ENCODE measurements at regions not wholly inside any gene's neighbourhood (a gene's known extent, or its start where the extent isn't known, plus 50 kb on each side); places are given as distances from the start of the nearest gene placed in this dataset.
A peak's percentile ranks its signal among the peaks of the same experiment; 100 is the strongest.

- CTCF ChIA-PET (ENCODE audit: unreplicated experiment) = no interaction called here
- DNase-seq (ENCODE audit: low spot score) = peak; percentile 1
- Histone ChIP-seq H3K9me3 (ENCODE audit: low read length) (no peaks in the 10 kb centered on the region), H3K27ac (ENCODE audit: low read depth, low read length, poor library complexity, severe bottlenecking) (no peak overlapping the region), H3K9me2 (ENCODE audit: insufficient read depth, low read length) (no peaks in the 10 kb centered on the region), H3K4me1 (ENCODE audit: insufficient read depth, low read length, poor library complexity, severe bottlenecking) (no peaks in the 10 kb centered on the region), H3K4me2 (ENCODE audit: low read length) (no peak overlapping the region), H3K79me2 (ENCODE audit: insufficient read depth, low read depth, low read length) (no peaks in the 10 kb centered on the region), H4K20me1 (ENCODE audit: insufficient read depth, low read length) (no peaks in the 10 kb centered on the region), H2AFZ (ENCODE audit: low read length) (no peak overlapping the region), H3K36me3 (ENCODE audit: insufficient read depth, low read length) (no peaks in the 10 kb centered on the region), H3K4me3 (ENCODE audit: low read depth, low read length, poor library complexity, severe bottlenecking) (no peak overlapping the region)
- no TSS peak for BruUV-seq (replicated peaks)
- intact Hi-C loops (cut with micrococcal nuclease; ENCODE audit: unreplicated experiment) = no loop called here
- TF ChIP-seq EZH2phosphoT487 (IDR thresholded peaks at IDR 0.05; ENCODE audit: borderline replicate concordance, low read depth, low read length) (no peak), CTCF (conservative IDR thresholded peaks at IDR 0.05; ENCODE audit: low read length) (no peak)
- POLR2A ChIA-PET = no interaction called here
Observed at GRCh38 chr13:104823071-104823470, 1712.4 kb downstream of the EFNB2 start.

GRCh38 chr13:104817271-104817670 is 1718.2 kb downstream of the EFNB2 start:
- Histone ChIP-seq H3K79me2 (ENCODE audit: insufficient read depth, low read depth, low read length) (no peaks in the 10 kb centered on the region), H2AFZ (ENCODE audit: low read length) (no peak overlapping the region), H3K36me3 (ENCODE audit: insufficient read depth, low read length) (no peaks in the 10 kb centered on the region), H3K9me3 (ENCODE audit: low read length) (no peaks in the 10 kb centered on the region), H3K4me2 (ENCODE audit: low read length) (no peak overlapping the region), H3K27ac (ENCODE audit: low read depth, low read length, poor library complexity, severe bottlenecking) (no peak overlapping the region), H3K4me3 (ENCODE audit: low read depth, low read length, poor library complexity, severe bottlenecking) (no peak overlapping the region), H3K4me1 (ENCODE audit: insufficient read depth, low read length, poor library complexity, severe bottlenecking) (no peaks in the 10 kb centered on the region), H4K20me1 (ENCODE audit: insufficient read depth, low read length) (no peaks in the 10 kb centered on the region), H3K9me2 (ENCODE audit: insufficient read depth, low read length) (no peaks in the 10 kb centered on the region)
- intact Hi-C loops (cut with micrococcal nuclease; ENCODE audit: unreplicated experiment) = no loop called here
- no TSS peak for BruUV-seq (replicated peaks)
- POLR2A ChIA-PET = no interaction called here
- CTCF ChIA-PET (ENCODE audit: unreplicated experiment) = no interaction called here
- TF ChIP-seq CTCF (conservative IDR thresholded peaks at IDR 0.05; ENCODE audit: low read length) = no peak
- TF ChIP-seq EZH2phosphoT487 (IDR thresholded peaks at IDR 0.05; ENCODE audit: borderline replicate concordance, low read depth, low read length) = no peak
- DNase-seq (ENCODE audit: low spot score) = no peak

- POLR2A ChIA-PET = no interaction called here
- intact Hi-C loops (cut with micrococcal nuclease; ENCODE audit: unreplicated experiment) = no loop called here
Observed at GRCh38 chr13:104816726-104817125, 1718.7 kb downstream of the EFNB2 start.

More at GRCh38 chr13:104816726-104817125, 1718.7 kb downstream of the EFNB2 start:
- Histone ChIP-seq H3K79me2 (ENCODE audit: insufficient read depth, low read depth, low read length) (no peaks in the 10 kb centered on the region), H3K9me2 (ENCODE audit: insufficient read depth, low read length) (no peaks in the 10 kb centered on the region), H3K9me3 (ENCODE audit: low read length) (no peaks in the 10 kb centered on the region), H3K27ac (ENCODE audit: low read depth, low read length, poor library complexity, severe bottlenecking) (no peak overlapping the region), H3K4me2 (ENCODE audit: low read length) (no peak overlapping the region), H4K20me1 (ENCODE audit: insufficient read depth, low read length) (no peaks in the 10 kb centered on the region), H3K4me3 (ENCODE audit: low read depth, low read length, poor library complexity, severe bottlenecking) (no peak overlapping the region), H3K4me1 (ENCODE audit: insufficient read depth, low read length, poor library complexity, severe bottlenecking) (no peaks in the 10 kb centered on the region), H3K36me3 (ENCODE audit: insufficient read depth, low read length) (no peaks in the 10 kb centered on the region), H2AFZ (ENCODE audit: low read length) (no peak overlapping the region)
- no TSS peak for BruUV-seq (replicated peaks)
- no peak for TF ChIP-seq EZH2phosphoT487 (IDR thresholded peaks at IDR 0.05; ENCODE audit: borderline replicate concordance, low read depth, low read length)
- no peak for TF ChIP-seq CTCF (conservative IDR thresholded peaks at IDR 0.05; ENCODE audit: low read length)
- CTCF ChIA-PET (ENCODE audit: unreplicated experiment) = no interaction called here
- no peak for DNase-seq (ENCODE audit: low spot score)

All from OCI-LY7 (cell line).